ENCODE measurements at regions not wholly inside any gene's neighbourhood (a gene's known extent, or its start where the extent isn't known, plus 50 kb on each side); places are given as distances from the start of the nearest gene placed in this dataset.

DNA sequence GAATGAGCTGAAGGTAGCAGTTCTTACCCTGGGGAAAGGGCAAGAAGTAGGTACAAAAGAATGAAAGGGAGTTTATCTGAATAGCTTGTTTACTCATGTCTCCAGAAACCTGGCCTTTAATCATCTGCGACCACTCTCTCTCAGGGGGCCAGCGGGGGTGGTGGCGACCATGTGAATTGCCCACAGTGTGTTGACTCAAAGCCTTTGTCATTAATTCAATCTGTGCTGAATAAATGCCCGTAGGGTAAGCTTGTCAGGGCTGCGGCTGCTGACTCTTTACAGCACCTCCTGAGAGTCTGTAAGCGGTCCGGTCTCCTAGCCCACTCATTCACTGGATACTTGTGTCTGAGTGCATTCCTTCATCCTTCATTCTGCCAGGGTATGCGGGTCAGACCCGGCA is 874.4 kb downstream of the SLC6A15 start:
- Histone ChIP-seq H3K23ac (ENCODE audit: low read depth, low read length) (no peak overlapping the region), H2BK5ac (ENCODE audit: low read depth, low read length, poor library complexity, severe bottlenecking) (no peak overlapping the region), H3K14ac (replicated peaks; ENCODE audit: low read depth, low read length) (no peak overlapping the region), H3K56ac (ENCODE audit: extremely low read depth, insufficient read depth, low read length) (no peak overlapping the region), H3K79me1 (ENCODE audit: low read depth in 1 of 2, low read length in 2 of 2) (no peaks in the 10 kb centered on the region), H2AK5ac (ENCODE audit: low read depth, low read length) (no peak overlapping the region), H2BK20ac (ENCODE audit: low read depth, low read length) (no peak overlapping the region), H3K9me1 (ENCODE audit: insufficient read depth, low read length) (no peaks in the 10 kb centered on the region), H4K8ac (ENCODE audit: low read depth in 2 of 2, low read length in 2 of 2) (no peak overlapping the region), H3K27ac (ENCODE audit: insufficient read depth, low read length) (no peak overlapping the region), H3K36me3 (ENCODE audit: control insufficient read depth, insufficient read depth, low read length) (no peaks in the 10 kb centered on the region), H3K9ac (ENCODE audit: low read depth, low read length) (no peak overlapping the region), H2AFZ (replicated peaks; ENCODE audit: low read length, poor library complexity) (no peak overlapping the region), H3K4me2 (ENCODE audit: low read depth, low read length) (no peak overlapping the region), H3K18ac (ENCODE audit: low read depth, low read length) (no peak overlapping the region), H3K9me3 (ENCODE audit: control insufficient read depth, insufficient read depth, low read length) (no peaks in the 10 kb centered on the region; the same call in 1 of the 2 replicates), H3K4ac (ENCODE audit: low read depth, low read length) (no peak overlapping the region), H3K27me3 (ENCODE audit: control insufficient read depth, insufficient read depth, low read length) (no peaks in the 10 kb centered on the region), H2BK15ac (ENCODE audit: low read depth, low read length) (no peak overlapping the region), H3K4me1 (ENCODE audit: control insufficient read depth, insufficient read depth, low read length) (no peaks in the 10 kb centered on the region), H2AK9ac (replicated peaks; ENCODE audit: low read depth, low read length, poor library complexity) (no peak overlapping the region), H3K4me3 (ENCODE audit: insufficient read depth, low read depth, low read length) (no peak overlapping the region), H4K20me1 (ENCODE audit: insufficient read depth, low read length) (no peaks in the 10 kb centered on the region), H4K5ac (ENCODE audit: low read depth, low read length) (no peak overlapping the region), H2BK120ac (ENCODE audit: low read depth, low read length) (no peak overlapping the region), H4K91ac (ENCODE audit: insufficient read depth, low read depth, low read length) (no peak overlapping the region)
- DNase-seq (no peak), ATAC-seq (ENCODE audit: low read depth) (no peak)
- 80% methylated on average over 1 of the region's 9 CpGs; no CpG with 5 or more reads in 1 of the 2 experiments for WGBS, 2 experiments (ENCODE audit: extremely low coverage in 2 of 2, insufficient read length in 1 of 2)
- ChIA-PET POLR2A (ENCODE audit: unreplicated experiment) (no interaction called here), CTCF (no interaction called here)
- in situ Hi-C loops (cut with MboI; ENCODE audit: low sequenced_read_pairs) = no loop called here
- no TSS peak for BruUV-seq (replicated peaks)
- TF ChIP-seq POLR2A (IDR thresholded peaks at IDR 0.05; ENCODE audit: low read depth, low read length) = no peak
- no peak for TF ChIP-seq NFE2L2 (IDR thresholded peaks at IDR 0.05; ENCODE audit: low read depth, low read length)
- TF ChIP-seq, protein P1, sequence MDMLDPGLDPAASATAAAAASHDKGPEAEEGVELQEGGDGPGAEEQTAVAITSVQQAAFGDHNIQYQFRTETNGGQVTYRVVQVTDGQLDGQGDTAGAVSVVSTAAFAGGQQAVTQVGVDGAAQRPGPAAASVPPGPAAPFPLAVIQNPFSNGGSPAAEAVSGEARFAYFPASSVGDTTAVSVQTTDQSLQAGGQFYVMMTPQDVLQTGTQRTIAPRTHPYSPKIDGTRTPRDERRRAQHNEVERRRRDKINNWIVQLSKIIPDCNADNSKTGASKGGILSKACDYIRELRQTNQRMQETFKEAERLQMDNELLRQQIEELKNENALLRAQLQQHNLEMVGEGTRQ (IDR thresholded peaks at IDR 0.05; ENCODE audit: low read depth, low read length) = no peak
- intact Hi-C loops (cut with micrococcal nuclease) = no loop called here
- dilution Hi-C loops (cut with HindIII; ENCODE audit: low sequenced_read_pairs, unreplicated experiment) = no loop called here

All from IMR-90 (cell line).